HEK293T (cell line): ENCODE measurements at regions not wholly inside any gene's neighbourhood (a gene's known extent, or its start where the extent isn't known, plus 50 kb on each side); places are given as distances from the start of the nearest gene placed in this dataset.

Source experiments
- ARNT ChIP-seq: fragments of 450-650 bp; IDR thresholded peaks from 2 replicates; pipeline ENCODE4 v1.6.1; 2017; ENCODE audit warnings: mild to moderate bottlenecking
- FOXA1 ChIP-seq: fragments of 450-650 bp; IDR thresholded peaks from 2 replicates; pipeline ENCODE4 v1.6.1; 2016; ENCODE audit warnings: mild to moderate bottlenecking
- FOXM1 ChIP-seq: fragments of 450-650 bp; IDR thresholded peaks from 2 replicates; pipeline ENCODE4 v1.6.1; 2017; ENCODE audit warnings: mild to moderate bottlenecking, borderline replicate concordance
- NFRKB ChIP-seq: fragments of 450-650 bp; IDR thresholded peaks from 2 replicates; pipeline ENCODE4 v1.6.1; 2016; ENCODE audit warnings: mild to moderate bottlenecking, moderate library complexity
- TARDBP ChIP-seq: fragments of 450-650 bp; IDR thresholded peaks from 2 replicates; pipeline ENCODE4 v1.6.1; 2016

- no peak for TF ChIP-seq FOXM1
- TF ChIP-seq TARDBP, result no peak
- TF ChIP-seq NFRKB, result no peak
- TF ChIP-seq ARNT, result no peak
- no peak for TF ChIP-seq FOXA1
These were observed 207.8 kb upstream of the KIT start for GRCh38 chr4:54449999-54450398.
